ENCODE measurements at regions not wholly inside any gene's neighbourhood (a gene's known extent, or its start where the extent isn't known, plus 50 kb on each side); places are given as distances from the start of the nearest gene placed in this dataset.

DNA sequence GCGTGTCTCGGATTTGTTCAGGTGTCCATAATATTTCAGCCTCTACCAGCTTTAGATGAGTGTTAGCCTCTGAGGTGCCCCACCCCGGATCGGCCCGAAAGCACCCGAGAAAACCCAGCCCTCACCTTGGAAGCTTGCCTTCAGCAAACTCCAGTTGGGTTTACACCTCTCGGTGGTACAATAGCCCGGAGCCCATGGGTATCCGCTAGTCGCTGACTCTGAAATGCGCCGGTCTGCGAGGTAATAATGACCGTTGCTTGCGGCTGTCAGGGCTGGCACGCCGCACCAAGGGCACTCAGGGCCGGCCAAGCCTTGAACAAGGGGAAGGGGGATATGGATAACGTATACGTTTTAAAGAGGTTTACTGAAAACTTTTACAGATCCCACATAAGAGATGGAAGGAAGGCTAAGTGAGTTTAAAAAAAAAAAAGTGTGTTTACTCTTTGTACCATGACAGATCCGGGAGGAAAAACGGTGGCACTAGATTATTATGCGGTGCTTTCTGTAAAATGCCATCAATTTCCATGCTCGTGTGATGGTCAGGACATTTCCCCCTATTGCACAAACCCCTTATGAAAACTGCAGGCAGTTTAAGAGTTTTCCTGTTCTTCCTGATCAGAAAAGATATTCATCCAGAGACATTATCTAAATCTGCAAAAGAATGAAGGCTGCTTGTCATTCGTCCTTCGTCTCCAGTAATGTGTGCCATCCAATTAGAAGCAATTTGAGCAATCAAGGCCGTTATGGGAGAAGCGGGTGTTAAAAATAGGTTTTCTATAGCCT lies 124.2 kb downstream of the TMEM161B start:
- no peak for DNase-seq (ENCODE audit: low spot score)

DNA sequence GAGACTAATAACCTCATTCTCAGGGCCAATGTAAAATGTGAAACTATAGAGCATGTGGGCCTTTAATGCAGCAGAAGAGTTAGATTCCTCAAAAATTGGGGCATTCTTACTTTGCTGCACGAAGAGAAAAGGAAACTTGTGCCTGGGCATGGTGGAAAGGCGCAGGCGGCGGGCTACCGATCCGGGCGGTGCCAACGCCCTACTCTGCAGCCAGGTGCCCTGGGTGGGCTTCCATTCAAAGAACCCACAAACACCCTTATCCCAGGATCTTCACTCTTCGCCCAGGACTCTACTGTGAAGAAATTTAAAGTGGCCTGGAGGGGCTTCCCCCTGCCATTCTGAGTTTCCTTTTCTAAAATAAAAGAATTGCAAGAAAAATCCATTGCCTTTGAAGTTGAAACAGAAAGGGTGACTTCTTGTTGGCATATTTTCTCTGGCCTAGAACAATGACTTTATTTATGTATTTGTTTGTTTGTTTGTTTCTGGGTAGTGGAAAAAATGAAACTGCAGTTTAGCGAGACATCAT lies 124.9 kb downstream of the TMEM161B start:
- DNase-seq (ENCODE audit: low spot score): no peak

DNA sequence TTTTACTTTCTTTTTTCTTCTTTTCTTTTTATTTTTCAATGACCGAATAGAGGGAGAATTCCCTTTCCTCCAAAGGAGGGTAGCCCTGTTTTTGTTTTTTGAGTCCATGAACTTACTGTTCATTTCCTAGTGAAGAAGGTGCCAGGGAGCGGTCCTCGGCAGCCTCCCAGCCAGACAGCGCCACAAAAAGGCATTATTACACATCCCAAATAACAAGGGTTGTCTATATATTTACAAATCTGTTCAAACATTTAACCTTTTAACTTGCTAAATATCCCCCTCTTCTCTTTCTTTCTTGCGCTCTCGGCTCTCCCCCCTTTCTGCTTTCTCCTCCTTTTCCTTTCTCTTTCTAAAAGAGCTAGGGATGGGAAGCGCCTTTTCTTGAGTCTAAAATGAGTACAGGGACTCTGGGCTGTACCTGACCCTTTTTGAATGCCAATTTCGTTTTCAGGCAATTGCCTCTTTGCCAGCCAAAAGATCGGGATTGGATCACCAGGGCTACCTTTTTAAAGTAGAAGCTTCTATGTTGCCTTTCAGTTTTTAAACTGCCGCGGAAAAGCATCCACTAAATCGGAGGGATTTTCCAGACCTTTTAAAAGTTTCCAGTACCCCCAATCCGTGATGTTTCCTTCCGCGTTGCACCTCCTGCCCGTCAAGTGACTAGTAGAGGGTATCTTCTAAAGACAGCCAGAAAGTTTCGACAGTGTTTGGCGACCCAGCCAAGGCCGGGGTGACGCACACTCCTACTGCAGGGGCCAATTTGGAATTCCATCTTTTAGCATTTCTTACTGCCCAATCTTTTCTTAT lies 125.6 kb downstream of the TMEM161B start:
- no peak for DNase-seq (ENCODE audit: low spot score)

DNA sequence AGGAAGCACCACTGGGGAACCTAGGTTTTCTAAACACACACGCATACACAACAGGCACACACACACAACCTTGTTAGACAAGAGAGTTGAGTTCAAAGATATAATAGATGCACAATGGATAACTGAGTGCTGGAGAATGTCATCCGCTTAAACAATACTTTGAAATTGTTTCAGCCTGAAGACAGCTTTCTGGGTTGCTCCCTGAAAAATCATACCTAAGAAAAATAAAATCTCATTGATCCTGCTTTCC lies 126.1 kb downstream of the TMEM161B start:
- DNase-seq (ENCODE audit: low spot score): no peak

DNA sequence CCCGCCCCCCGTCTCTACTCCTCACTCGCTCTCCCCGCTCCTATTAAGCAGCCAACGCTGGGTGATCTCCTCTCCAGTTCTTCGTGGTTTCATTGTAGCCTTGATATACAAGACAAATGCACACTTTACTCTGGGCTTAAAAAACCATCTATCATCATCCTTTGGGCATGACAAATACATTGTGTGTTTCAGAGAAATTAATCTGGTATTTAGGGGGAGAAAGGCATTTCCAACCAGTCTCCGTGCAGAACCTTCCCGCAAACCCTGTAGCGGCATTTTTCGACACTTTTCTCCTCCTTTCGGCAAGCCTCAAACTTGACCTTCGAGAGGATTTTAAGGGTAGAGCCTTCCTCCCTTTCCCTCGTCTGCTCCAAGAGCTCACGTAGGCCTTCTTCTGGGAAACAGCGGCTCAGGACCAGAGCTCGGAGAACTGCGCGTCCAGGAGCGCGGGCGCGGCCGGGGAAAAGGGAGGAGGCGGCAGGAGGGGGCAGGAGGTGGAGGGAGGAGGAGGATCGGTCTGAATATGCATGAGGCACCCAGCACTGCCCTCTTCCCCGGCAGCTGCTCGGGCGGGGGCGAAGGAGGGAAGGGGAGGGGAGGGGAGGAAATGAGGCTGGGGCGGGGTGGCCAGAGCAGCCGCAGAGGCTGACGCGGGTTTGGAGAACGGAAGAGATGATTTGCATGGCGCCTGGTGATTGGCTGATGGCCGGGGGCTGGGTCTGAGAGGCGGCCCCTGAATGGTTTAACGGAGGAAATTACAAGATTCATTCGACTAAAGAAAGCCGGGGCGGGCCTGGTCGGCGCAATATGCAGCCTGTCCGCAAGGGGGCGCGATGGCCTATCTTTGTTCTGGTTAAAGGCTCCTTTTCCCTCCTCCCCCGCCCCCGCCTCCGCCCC lies 127.5 kb downstream of the TMEM161B start:
- peak; percentile 64 for DNase-seq (ENCODE audit: low spot score)

DNA sequence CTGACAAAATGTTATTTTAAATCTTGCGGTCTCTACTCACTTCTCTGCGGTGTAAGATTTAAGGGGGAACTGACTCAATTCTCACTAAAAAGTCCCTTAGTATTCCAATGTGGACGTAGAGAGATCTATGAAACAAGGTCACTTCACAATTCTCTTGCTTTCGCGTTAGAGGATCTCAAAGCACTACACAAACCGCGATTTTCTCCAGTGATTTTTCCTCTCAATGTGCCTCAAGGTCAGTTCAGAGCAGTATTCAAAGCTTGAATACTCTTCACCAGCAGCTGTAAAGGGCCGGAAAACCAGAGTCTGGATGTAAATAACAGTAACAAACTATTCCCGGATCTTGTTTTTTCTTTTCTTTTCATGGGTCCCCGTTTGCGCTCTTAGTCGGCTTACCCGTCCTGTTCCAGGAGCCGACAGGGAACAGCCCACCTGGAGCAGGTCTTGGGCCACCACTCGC lies 128.2 kb downstream of the TMEM161B start:
- no peak for DNase-seq (ENCODE audit: low spot score)

DNA sequence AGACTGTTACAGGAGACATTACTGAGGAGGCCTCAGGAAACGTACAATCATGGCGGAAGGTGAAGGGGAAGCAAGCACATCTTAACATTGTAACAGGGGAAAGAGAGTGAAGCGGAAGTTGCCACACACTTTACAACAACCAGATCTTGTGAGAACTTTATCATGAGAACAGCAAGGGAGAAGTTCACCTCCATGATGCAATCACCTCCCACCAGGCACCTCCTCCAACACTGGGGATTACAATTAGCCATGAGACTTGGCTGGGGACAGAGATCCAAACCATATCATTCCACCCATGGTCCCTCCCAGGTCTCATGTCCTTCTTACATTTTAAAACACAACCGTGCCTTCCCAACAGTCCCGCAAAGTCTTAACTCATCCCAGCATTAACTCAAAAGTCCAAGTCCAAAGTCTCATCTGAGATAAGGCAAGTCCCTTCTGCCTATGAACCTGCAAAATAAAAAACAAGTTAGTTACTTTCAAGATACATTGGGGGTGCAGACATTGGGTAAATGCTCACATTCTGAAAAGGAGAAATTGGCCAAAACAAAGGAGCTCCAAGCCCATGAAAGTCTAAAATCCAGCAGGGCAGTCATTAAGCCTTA lies 138.3 kb downstream of the TMEM161B start:
- no peak for DNase-seq (ENCODE audit: low spot score)

DNA sequence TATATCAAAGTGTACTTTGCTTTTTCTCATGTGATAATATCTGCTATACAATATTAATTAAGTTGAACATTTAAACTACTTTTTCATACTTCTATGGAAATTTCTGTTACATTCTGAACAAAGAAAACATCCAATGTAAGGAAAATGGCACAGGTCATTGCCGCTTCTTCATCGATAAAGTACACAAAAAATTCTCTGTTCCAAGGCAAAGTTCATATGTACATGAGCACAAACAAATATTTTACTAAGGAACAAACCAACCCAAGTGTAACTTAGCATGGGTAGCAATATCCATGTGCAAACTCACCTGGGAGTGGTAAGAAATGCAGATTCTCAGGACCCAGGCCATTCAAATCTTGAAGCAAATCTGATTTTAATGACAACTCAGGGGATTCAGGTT lies 139.8 kb downstream of the TMEM161B start:
- DNase-seq (ENCODE audit: low spot score): no peak

DNA sequence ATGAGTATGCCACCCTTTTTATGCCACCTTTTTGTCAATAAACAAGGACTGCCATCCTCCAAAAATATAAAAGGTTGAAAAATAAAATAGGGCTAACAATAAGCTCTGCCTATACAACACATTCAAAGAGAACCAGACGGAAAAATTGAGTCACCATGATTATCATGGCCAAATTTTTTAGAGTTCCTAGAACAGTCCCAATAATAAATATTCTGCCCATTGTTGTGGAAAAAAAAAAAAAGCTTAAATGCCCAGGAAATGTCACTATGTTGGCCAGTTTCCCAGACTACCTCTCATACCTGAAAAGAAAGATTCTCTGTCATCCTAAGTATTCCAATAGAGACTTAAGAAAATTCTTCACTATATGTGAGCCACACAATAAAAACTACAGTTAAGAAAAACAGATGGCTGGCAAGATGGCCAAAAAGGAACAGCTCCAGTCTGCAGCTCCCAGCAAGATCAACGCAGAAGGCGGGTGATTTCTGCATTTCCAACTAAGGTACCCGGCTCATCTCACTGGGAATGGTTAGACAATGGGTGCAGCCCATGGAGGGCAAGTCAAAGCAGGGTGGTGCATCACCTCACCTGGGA lies 149.0 kb downstream of the TMEM161B start:
- DNase-seq (ENCODE audit: low spot score): no peak

DNA sequence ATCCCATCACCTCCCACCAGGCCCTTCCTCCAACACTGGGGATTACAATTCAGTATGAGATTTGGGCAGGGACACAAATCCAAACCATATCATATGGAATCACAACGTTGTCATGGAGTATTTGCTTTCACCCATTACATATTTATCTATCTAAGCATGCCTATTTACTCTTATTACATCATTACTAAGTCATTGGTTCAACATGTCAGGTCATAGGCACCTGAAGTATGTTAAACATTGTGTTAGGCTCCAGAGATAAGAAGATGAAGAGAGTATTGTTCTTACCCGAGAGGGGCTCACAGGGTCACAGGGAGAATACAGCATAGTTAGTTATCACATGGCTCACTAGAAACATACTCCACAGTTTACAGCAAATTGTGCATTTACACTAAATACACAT lies 150.5 kb downstream of the TMEM161B start:
- no peak for DNase-seq (ENCODE audit: low spot score)

DNA sequence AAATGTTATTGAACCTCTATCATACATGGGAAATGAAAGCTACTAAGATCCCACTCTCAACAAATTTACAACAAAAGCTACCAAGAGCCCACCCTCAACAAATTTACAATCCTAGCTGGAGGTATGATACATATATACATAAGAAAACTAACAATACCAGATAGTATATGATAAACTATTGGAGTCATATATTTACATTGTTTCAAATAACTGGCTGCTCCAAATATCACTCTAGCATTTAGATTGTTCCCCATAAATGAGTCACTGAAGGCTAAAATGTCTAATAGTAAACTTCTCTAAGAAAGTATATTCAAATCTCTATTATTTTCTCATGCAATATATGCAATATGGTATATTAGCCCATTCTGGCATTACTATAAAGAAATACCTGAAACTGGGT lies 151.1 kb downstream of the TMEM161B start:
- DNase-seq (ENCODE audit: low spot score): no peak

DNA sequence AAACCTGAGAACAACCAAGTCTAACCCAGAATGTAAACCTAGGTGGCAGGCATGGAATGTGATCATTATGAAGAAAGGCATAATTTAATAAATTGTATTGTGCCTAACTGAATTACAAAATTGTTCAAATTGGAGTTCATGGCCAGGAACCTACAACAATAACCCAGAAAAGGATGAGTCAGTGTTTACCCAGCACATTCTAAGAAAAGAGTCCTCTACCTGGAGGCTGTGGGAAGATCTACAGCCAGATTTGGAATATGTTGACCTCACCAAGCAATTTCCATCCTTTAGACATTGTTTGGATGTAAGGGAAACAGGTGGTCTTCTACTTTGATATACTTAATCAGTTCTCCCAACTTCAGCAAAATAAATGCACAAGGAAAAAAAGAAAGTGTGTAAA lies 152.2 kb downstream of the TMEM161B start:
- no peak for DNase-seq (ENCODE audit: low spot score)

DNA sequence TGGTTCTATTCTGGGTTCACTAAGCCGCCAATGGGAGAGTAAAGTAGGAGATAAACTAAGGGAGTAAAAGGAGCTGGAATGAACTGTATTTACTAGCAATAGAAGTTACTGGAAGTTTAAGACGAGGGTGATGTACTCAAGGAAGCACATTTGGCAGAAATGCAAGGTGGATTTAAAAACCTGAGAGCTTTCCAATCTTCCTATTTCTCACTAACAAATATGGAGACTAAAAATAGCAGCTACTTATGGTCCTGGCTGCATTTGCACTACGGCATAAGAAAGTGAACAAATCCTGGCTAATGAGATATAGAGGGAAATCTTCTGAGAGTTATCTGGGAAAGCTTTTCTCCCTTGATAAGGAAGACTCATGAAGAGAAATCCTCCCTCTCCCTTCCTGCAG lies 153.4 kb downstream of the TMEM161B start:
- DNase-seq (ENCODE audit: low spot score): no peak

DNA sequence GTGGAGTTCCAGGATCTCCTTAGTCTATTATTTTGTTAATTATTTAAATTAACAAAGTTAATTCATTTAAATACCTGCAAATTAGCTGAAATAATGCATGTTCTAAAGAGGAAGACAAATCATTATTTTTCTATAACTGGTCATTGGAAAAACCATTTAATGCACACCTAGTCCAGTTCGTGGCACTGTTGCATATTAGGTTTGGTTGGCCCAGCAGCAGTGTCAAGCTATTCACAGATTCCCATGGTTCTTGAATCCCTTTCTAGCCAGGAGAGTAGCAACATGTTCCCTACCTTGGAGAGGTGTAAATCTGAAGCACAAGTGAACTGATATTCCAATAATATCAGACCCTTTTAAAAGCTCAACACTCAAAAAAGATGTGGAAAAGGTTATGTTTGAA lies 155.2 kb downstream of the TMEM161B start:
- no peak for DNase-seq (ENCODE audit: low spot score)

DNA sequence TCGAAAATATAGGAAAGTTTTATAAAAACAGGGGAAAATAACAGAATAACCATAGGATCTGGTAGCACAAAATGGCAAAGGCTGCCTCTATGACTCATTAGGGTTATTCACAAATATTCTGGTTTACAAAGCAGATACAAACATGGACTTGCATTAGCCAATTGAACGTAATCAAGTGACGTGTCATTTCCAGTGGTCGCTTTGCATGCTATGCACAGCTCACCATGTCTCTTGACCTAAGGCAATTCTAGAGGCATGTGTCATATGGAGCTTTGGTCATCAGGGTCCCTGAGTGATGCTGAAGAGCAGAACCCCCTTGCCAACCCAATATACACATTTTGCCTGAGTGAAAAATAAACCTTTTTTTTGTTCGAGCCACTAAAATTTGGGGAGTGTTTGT lies 158.8 kb downstream of the TMEM161B start:
- DNase-seq (ENCODE audit: low spot score): no peak

DNA sequence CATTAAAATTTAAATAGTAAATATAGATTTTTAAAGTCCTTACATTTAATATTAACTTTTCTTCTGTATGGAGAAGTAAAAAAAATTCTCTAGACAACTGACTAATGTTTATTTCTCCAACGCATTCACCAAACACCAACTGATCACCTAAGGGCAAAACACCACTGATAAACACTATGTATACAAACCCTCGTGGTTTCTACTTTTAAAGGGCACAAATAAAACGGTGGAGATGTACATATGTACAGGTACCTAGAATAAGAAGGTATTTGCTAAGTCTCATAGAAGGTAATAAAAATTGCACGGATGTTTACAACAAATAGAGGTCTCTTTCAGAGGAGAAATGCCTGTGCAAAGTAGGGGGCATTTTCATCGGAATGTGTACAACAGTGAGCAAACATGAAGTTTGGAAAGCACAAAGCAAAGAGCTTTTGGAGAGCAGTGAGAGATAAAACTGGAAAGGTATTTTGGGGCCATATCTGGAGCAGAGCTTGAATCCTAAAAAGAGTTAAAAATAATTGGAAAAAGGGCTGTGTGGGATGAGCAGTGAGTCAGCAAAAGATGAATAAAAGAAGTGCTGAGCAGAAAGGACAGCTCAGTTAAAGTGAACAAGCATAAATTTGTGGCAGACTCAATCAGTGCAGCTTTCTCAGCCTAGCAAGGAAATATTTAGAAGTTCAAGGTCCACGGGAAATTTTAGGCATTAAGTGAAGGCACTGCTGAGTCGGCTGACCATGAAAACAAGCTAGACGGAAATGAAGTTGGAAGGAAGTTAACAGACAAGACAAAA lies 160.0 kb downstream of the TMEM161B start:
- no peak for DNase-seq (ENCODE audit: low spot score)

DNA sequence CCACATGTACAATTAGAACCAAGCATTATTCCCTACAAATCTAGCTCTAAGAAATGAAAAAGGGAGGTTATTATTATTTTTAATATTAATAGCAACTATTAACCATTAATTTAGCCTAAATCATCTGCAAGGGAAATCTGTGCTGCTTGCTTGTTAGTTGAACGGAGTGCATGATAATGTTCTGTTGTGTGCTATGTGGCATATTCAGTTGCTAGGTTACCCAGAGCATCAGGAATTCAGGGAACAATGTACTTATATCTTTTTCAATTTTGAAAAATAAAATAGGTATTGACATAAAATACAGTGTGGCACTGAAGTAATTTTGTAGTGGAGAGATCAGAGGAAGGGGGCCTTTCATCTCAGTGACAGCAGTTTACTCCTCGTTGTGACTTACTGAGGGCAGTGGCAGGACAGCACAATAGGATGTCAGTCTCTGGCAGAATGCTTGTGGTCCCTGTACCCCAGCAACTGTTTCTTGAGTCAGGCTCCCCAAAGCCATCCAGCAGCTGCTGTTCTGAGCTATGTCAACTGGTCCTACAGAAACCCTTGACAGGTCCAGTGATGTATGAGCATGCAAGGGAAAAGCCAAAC lies 173.6 kb downstream of the TMEM161B start:
- DNase-seq (ENCODE audit: low spot score): no peak

DNA sequence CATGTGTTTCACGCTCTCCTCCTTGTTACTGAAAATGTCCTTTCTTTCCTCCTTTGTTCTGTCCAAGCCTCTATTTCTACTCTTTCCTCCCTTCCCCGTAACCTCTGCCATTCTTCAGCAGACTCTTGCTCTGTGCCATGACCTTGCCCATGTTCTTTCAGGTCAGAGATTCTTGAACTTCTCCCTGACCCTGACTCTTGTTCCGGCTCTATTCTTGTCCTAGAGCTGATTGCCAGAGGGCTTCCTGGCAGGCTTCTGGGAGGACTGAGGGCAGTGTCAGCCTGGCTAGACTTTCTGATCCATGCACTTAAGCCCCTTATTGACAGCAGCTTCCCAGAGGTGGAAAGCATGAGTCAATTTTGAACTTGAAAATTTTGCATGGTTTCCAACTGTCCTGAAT lies 174.2 kb downstream of the TMEM161B start:
- no peak for DNase-seq (ENCODE audit: low spot score)

DNA sequence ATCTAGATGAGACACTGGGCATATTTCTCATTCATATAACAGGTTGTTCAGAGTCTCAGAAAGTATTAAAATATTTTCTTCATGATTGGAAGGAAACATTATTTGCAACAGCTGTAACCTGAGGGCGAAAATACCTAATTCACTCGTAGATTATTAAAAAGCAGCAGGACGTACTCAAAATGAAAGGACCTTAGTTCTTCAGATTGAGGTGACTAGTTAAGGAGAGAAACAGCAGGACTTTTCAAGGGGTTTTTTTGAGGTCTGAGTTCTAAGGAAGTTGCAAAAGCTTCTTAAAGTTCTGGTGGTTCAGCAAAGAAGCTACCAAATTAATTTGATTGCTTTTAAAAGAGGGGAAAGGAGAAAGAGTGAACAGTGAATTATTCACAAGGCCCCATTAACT lies 174.9 kb downstream of the TMEM161B start:
- DNase-seq (ENCODE audit: low spot score): no peak

DNA sequence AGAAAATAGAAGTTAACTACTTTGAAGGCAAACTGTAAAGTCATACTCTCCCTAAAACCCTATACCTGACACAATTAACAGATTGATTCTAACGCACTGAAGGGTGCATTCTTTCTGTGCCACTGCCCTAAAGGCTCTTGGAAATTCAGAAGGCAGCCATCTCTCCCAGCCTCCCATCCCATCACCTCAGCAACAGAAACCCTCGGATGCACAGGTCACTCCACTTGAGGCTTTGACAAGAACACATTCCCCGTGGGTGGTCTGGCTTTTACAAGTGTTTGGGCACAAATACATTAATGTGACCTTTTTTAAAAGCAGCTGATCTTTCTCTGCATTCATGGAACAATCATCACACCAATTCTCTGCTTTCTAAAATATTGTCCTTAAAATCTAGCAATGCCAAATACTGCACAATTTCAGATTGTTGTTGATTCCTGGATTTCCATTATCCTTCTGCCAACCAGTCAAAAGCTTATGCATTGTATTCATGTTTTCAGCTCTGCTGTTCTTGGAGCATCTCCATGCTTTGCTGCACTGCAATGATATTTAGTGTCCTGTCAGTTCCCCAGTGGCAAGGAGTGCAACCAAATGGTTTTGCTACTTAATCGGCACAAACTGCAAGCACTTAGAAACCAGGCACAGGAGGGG lies 175.6 kb downstream of the TMEM161B start:
- DNase-seq (ENCODE audit: low spot score): no peak
